ENCODE measurements at regions not wholly inside any gene's neighbourhood (a gene's known extent, or its start where the extent isn't known, plus 50 kb on each side); places are given as distances from the start of the nearest gene placed in this dataset.

DNA sequence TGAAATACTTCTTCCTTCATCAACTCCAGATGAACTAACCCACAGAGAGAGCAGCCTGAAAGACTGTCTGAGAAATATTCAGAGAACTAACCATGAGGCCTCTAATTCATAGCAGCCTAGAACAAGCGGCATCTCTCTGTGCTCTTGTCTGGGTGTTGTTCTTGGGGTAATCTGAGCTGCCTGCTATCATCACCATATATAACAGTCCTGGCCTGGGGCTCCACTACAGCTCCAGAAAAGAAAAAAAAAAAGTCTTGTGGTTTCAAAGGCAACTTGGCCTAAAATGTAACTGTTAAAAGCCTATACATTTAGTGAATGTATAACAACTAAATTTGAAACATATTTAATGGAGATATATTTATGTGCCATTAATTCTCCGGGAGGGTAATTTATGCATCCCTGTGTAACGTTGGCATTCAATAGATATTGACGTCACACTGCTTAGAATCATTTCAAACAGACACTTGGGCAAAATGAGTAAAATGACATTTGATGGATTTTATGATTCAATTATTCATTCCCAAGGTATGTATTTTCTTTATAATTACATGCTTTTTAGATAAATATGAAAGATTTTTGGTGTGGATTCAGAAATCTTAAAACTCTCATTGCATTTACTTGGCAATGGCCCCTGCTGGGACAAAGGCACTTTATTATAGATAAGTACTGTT is 294.3 kb downstream of the HRH4 start:
- intact Hi-C loops (cut with micrococcal nuclease; ENCODE audit: unreplicated experiment): no loop called here
- H3K4me2 ChIP-seq (ENCODE audit: low read length): no peak overlapping the region
- no peak for DNase-seq (ENCODE audit: low spot score)
- no peak overlapping the region for H3K27ac ChIP-seq (ENCODE audit: low read depth, low read length, poor library complexity, severe bottlenecking)
- POLR2A ChIA-PET: no interaction called here
- no peak overlapping the region for H3K4me3 ChIP-seq (ENCODE audit: low read depth, low read length, poor library complexity, severe bottlenecking)
- no peaks in the 10 kb centered on the region for H3K36me3 ChIP-seq (ENCODE audit: insufficient read depth, low read length)
- no peak overlapping the region for H2AFZ ChIP-seq (ENCODE audit: low read length)
- H3K9me3 ChIP-seq (ENCODE audit: low read length): no peaks in the 10 kb centered on the region
- CTCF ChIA-PET (ENCODE audit: unreplicated experiment): no interaction called here
- TF ChIP-seq EZH2phosphoT487 (IDR thresholded peaks at IDR 0.05; ENCODE audit: borderline replicate concordance, low read depth, low read length): no peak
- TF ChIP-seq, protein P1, sequence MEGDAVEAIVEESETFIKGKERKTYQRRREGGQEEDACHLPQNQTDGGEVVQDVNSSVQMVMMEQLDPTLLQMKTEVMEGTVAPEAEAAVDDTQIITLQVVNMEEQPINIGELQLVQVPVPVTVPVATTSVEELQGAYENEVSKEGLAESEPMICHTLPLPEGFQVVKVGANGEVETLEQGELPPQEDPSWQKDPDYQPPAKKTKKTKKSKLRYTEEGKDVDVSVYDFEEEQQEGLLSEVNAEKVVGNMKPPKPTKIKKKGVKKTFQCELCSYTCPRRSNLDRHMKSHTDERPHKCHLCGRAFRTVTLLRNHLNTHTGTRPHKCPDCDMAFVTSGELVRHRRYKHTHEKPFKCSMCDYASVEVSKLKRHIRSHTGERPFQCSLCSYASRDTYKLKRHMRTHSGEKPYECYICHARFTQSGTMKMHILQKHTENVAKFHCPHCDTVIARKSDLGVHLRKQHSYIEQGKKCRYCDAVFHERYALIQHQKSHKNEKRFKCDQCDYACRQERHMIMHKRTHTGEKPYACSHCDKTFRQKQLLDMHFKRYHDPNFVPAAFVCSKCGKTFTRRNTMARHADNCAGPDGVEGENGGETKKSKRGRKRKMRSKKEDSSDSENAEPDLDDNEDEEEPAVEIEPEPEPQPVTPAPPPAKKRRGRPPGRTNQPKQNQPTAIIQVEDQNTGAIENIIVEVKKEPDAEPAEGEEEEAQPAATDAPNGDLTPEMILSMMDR (conservative IDR thresholded peaks at IDR 0.05; ENCODE audit: low read length): no peak
- no peaks in the 10 kb centered on the region for H3K4me1 ChIP-seq (ENCODE audit: insufficient read depth, low read length, poor library complexity, severe bottlenecking)
- H3K9me2 ChIP-seq (ENCODE audit: insufficient read depth, low read length): no peaks in the 10 kb centered on the region
- no peaks in the 10 kb centered on the region for H4K20me1 ChIP-seq (ENCODE audit: insufficient read depth, low read length)
- H3K79me2 ChIP-seq (ENCODE audit: insufficient read depth, low read depth, low read length): no peaks in the 10 kb centered on the region
- no TSS peak for BruUV-seq (replicated peaks)

DNA sequence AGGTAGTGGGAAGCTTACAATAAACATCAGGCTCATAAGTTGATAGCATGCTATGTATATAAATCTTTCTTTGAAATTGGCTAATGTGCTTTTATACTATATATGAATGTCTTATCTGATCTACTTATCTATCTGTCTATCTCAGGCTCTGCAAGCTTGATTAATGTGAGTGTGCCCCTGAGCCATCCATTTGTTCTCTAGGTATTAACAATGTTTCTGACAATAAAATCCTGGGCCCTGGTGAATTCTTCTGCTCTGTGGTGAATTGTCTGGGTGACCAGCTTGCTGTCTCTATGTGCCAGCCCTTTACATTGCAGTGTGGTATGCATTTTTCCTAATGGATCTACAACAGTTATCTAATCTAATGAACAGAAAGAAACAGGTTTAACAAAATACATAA is 295.9 kb downstream of the HRH4 start:
- no peak overlapping the region for H3K4me2 ChIP-seq (ENCODE audit: low read length)
- no TSS peak for BruUV-seq (replicated peaks)
- H3K36me3 ChIP-seq (ENCODE audit: insufficient read depth, low read length): no peaks in the 10 kb centered on the region
- CTCF ChIA-PET (ENCODE audit: unreplicated experiment): no interaction called here
- TF ChIP-seq, protein P1 (conservative IDR thresholded peaks at IDR 0.05; ENCODE audit: low read length): no peak
- no peak for TF ChIP-seq EZH2phosphoT487 (IDR thresholded peaks at IDR 0.05; ENCODE audit: borderline replicate concordance, low read depth, low read length)
- 0 out of 2 replicates have a peak, but pooled peaks cover 3% of the 10 kb centered on the region for H3K9me2 ChIP-seq (ENCODE audit: insufficient read depth, low read length)
- no peak overlapping the region for H3K4me3 ChIP-seq (ENCODE audit: low read depth, low read length, poor library complexity, severe bottlenecking)
- DNase-seq (ENCODE audit: low spot score): no peak
- H2AFZ ChIP-seq (ENCODE audit: low read length): no peak overlapping the region
- H3K79me2 ChIP-seq (ENCODE audit: insufficient read depth, low read depth, low read length): no peaks in the 10 kb centered on the region
- no peak overlapping the region for H3K27ac ChIP-seq (ENCODE audit: low read depth, low read length, poor library complexity, severe bottlenecking)
- no peaks in the 10 kb centered on the region for H4K20me1 ChIP-seq (ENCODE audit: insufficient read depth, low read length)
- no peaks in the 10 kb centered on the region for H3K9me3 ChIP-seq (ENCODE audit: low read length)
- POLR2A ChIA-PET: no interaction called here
- H3K4me1 ChIP-seq (ENCODE audit: insufficient read depth, low read length, poor library complexity, severe bottlenecking): no peaks in the 10 kb centered on the region
- intact Hi-C loops (cut with micrococcal nuclease; ENCODE audit: unreplicated experiment): no loop called here

DNA sequence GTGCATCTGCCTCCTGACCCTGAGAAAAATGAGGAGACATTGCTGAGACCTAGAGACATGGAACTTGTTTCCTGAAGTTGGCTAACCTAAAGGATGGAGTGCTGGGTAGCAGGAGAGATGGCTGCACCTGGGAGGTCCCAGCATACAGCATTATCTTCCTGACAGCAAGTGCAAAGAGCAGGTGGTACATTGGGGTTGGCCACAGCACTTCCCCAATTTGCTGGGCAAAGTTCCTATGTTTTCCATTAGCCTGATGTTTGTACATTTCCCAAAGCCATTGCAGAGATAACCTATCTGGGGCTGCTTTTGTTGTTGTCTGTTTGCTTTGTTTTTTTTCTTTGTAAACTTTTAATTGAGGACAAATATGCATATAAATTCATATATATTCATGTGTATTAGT is 296.7 kb downstream of the HRH4 start:
- intact Hi-C loops (cut with micrococcal nuclease; ENCODE audit: unreplicated experiment): no loop called here
- no peak overlapping the region for H2AFZ ChIP-seq (ENCODE audit: low read length)
- H3K36me3 ChIP-seq (ENCODE audit: insufficient read depth, low read length): no peaks in the 10 kb centered on the region
- POLR2A ChIA-PET: no interaction called here
- no TSS peak for BruUV-seq (replicated peaks)
- TF ChIP-seq EZH2phosphoT487 (IDR thresholded peaks at IDR 0.05; ENCODE audit: borderline replicate concordance, low read depth, low read length): no peak
- TF ChIP-seq, protein P1 (conservative IDR thresholded peaks at IDR 0.05; ENCODE audit: low read length): no peak
- no peaks in the 10 kb centered on the region for H3K4me1 ChIP-seq (ENCODE audit: insufficient read depth, low read length, poor library complexity, severe bottlenecking)
- no peak overlapping the region for H3K4me3 ChIP-seq (ENCODE audit: low read depth, low read length, poor library complexity, severe bottlenecking)
- no peak for DNase-seq (ENCODE audit: low spot score)
- H3K4me2 ChIP-seq (ENCODE audit: low read length): no peak overlapping the region
- 0 out of 2 replicates have a peak, but pooled peaks cover 3% of the 10 kb centered on the region for H3K9me2 ChIP-seq (ENCODE audit: insufficient read depth, low read length)
- no peaks in the 10 kb centered on the region for H3K79me2 ChIP-seq (ENCODE audit: insufficient read depth, low read depth, low read length)
- H3K9me3 ChIP-seq (ENCODE audit: low read length): no peaks in the 10 kb centered on the region
- H4K20me1 ChIP-seq (ENCODE audit: insufficient read depth, low read length): no peaks in the 10 kb centered on the region
- H3K27ac ChIP-seq (ENCODE audit: low read depth, low read length, poor library complexity, severe bottlenecking): no peak overlapping the region
- CTCF ChIA-PET (ENCODE audit: unreplicated experiment): no interaction called here

Measured in OCI-LY7 (cell line).